GM18507 (cell line): ENCODE measurements at regions not wholly inside any gene's neighbourhood (a gene's known extent, or its start where the extent isn't known, plus 50 kb on each side); places are given as distances from the start of the nearest gene placed in this dataset.

Experiments used
- DNase-seq: peaks from one replicate; pipeline ENCODE4 v3.0.0; 2011; ENCODE audit warnings: low read depth; ENCODE audit not compliant: insufficient read length; ENCODE audit errors: extremely low spot score
- FAIRE-seq: peaks from 2 replicates; lab custom pipeline; 2011; peaks lifted over from hg19 to GRCh38; lab: Jason Lieb, UNC

GRCh38 chr11:36890841-36891240 lies 292.8 kb upstream of the RAG2 start:
- DNase-seq (no peak), FAIRE-seq (no peak)

GRCh38 chr11:36890121-36890679 lies 292.2 kb upstream of the RAG2 start:
- DNase-seq (no peak), FAIRE-seq (no peak)

DNA sequence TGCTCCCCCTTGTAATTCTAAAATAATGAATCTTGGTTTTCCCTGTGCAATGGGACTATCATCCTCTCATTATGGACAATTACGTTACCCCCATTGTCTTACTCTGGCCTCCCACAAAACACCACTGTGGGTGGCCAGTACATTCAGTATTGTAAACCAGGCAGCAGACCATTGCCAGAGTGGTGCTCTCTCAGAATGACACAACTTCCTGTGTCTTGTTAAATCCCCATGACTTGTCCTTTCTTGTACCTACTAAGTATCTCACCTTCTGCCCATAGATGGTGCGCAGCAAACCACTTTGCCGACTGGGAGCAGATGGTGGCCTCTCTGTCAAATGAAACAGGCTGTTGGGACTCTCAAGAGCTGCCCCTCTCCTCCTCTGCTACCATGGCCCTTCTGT lies 287.1 kb upstream of the RAG2 start:
- FAIRE-seq (no peak), DNase-seq (no peak)

- DNase-seq (no peak), FAIRE-seq (no peak)
Observed at GRCh38 chr11:36878737-36879136, 280.7 kb upstream of the RAG2 start.

DNA sequence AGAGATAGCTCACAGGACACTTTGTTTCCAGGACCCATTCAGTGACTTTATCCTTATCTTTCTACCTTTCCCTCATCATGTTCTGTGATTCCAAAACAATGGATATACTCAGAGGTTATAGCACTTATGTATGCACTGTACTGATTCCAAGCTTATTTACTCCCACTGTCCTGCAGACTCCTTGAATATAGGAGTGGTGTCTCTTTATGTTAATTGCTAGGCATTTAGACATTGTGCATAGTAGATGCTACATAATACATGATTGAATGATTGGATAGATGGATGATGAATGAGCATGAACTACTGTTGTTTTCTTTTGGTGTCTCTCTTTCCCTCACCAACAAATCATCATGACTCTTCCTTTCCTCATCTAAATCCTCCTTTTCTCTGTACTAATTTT lies 279.1 kb upstream of the RAG2 start:
- DNase-seq: no peak
- no peak for FAIRE-seq

GRCh38 chr11:36876266-36876665 lies 278.2 kb upstream of the RAG2 start:
- FAIRE-seq (no peak), DNase-seq (no peak)

DNA sequence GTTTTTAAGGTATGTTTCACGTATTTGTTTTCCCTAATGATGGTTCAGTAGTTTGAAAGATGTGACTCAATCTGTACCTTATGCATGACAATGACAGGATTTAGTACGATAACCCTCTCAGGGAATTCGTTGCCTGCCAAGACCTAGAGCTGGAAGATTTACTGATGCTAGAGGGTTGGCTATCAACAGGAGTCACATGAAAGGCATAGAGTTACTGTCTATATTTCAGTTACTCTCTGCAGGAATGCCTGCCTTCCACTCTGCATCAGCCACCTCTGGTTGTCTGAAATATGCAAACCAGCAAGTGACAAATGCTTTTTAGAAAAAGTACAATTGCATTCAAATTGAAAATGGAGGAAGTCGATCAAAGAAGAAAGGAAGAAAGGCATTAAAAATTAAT lies 276.3 kb upstream of the RAG2 start:
- FAIRE-seq (no peak), DNase-seq (no peak)

DNA sequence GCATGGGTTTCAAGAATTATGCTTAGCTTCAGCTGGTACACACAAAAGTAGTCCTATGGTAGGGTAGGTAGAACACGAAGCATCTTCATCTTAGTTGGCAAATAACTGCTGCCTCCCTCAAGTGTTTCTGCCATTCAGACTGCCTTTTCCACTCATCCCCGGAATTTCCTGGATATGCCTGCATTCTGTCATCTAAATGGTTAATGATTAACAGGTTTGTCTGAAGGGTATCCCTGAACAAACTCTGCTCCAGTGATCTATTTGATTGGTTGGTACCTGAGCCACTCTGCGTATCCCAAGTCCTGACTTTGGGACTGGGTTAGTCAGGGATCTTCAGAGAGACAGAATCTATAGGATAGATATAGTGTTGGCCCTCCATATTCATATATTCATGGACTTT lies 272.3 kb upstream of the RAG2 start:
- FAIRE-seq (no peak), DNase-seq (no peak)

DNA sequence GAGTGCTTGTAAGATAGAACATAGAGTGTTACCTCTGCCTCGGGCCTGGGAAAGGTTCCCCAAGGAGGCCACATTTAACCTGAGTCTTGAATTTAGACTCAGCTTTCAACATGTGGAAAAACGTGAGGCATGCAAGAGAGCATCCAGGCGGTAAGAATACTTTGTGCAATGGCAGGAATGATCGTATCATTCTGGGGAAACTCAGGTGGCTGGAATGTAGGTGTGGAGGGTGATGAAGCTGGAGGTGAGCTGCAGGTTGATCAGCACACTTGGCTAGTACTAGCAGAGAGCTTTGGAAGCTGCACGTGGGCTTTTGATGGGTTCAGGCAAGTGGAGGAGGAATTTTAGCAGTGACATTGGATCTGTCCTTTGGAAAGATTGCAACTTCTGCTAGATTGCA lies 270.3 kb upstream of the RAG2 start:
- FAIRE-seq (no peak), DNase-seq (no peak)

- no peak for FAIRE-seq
- DNase-seq: no peak
Observed at GRCh38 chr11:36865846-36866245, 267.8 kb upstream of the RAG2 start.

DNA sequence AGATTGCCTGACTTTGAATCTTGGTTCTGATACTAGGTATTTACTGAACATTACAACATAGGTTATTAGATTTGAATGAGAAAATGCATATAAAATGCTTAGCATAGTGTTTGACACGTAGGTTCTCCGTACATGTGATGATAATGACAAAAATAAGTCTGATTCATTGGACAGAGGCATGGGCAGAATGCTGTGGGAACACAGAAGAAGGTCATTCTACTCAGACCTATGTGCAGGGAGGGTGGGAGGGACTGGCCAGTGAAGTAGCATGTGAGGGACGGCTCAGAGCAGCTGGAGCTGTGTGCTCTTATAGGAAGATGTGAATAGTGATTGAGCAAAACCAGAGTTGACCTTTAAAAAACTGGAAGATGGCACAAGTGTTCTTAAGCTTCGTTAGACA lies 256.8 kb upstream of the RAG2 start:
- no peak for DNase-seq
- FAIRE-seq: no peak

GRCh38 chr11:36848660-36849059 lies 250.6 kb upstream of the RAG2 start:
- DNase-seq (no peak), FAIRE-seq (no peak)

- FAIRE-seq (no peak), DNase-seq (no peak)
Observed at GRCh38 chr11:36840378-36840777, 242.3 kb upstream of the RAG2 start.

DNA sequence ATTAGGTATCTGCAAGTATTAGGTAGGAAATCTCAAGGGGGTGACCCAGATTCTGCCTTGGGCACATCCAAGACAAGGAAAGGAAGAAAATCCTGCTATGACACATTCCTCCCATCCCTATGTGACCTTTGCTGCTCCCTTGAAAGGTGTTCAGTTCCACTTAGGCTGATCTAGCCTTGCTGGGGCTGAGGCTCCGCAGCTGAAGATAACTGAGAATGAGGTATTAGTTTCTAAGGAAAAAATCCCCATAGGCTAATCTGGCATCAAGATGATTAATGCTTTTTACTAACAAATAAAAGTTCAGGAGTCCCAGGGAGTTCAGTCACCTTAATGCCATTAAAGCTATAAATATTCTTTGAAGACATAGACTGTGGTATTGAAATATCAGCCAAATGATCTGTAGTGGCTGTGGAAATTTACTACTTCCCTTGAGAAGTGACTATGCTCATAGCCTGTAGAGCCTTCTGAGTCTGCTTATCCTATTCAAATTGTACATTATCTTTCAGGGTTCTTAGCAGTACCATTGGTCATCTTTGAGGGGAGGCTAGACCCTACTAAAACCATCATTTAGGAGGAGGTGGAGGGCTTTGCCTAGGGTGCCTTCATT lies 239.9 kb upstream of the RAG2 start:
- FAIRE-seq (no peak), DNase-seq (no peak)

- DNase-seq (no peak), FAIRE-seq (no peak)
Observed at GRCh38 chr11:36825251-36825650, 227.2 kb upstream of the RAG2 start.

DNA sequence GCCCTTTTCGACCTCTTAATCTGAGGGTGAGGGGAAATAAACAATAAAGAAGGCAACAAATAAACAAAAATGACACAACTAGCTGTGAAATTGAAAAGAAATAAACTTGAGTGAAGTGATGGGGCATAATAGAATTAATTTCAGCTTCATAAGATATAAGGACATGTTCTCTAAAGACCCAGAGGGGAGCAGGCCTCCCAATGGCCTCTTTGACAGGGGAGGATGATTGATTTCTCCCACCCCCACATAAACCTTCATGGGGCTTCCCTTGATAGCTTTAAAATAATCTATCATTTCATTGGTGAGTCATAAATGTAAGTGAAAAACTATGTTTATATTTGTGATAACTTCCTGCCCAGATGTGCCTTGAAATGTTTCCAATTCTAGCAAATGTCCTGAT lies 226.3 kb upstream of the RAG2 start:
- FAIRE-seq: no peak
- no peak for DNase-seq

DNA sequence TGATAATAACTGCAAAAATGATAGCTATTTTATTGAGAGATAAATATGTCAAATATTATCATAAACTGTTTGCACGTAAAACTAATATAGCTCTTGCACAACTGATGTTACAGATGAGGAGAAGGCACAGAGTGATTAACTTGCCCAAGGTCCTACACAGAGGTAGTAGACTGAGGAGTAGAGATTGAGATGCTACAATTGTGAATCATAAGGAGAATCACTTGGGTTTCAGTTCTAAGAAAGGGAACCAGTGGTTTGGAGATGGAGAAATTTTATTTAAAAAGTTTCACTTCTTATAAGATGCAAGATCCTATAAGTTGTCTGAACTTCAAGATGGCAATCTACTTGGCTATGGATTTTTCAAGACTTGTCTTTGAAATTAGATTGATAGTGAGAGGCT lies 224.8 kb upstream of the RAG2 start:
- DNase-seq (no peak), FAIRE-seq (no peak)

DNA sequence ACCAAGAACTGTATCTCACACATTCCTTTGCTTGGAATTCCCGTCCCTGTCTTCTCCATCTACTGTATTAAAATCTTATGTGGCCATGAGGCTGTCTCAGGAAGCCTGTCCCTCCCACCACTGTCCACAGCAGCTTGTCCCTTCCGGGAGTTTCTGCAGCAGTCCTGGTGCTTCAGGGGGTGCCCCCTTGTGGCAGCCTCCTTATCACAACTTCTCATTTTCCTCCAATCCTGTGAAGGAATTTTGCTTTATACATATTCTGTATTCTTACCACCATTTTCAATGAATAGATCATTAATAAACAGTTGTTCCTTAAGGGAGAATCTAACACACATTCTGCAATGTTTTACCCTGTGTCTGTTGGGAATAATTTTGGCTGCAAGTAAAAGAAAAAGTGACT lies 220.4 kb upstream of the RAG2 start:
- FAIRE-seq: no peak
- DNase-seq: no peak

DNA sequence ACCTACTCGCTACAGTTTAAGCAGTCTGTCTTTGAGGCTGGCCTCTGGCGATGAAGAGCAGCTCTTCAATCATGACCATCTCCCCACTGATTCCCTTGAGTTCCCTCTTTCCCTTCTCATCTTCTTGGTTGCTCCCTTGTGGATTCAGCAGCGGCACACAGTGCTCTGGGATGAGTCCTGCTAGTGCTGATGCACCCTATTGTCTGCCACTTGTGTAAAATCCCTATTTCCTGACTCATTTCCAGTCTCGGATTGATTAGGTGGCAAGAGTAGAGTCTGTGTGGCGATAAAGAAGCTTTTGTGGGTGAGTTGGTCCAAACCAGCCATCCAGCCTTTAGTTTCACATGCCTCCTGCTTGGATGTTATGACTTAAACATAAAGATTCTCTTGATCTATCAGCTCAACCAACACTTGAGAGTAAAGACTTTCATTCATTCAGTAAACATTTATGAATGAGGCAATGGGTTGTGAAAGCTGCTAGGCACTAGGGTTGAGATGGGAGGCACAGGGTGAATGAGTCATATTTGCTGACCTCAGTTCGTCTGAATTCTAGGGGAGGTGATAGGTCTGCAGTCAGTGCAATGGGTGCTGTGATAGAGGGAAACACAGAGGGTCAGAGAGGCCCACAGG lies 219.4 kb upstream of the RAG2 start:
- DNase-seq (no peak), FAIRE-seq (no peak)

GRCh38 chr11:36809303-36809702 lies 211.3 kb upstream of the RAG2 start:
- FAIRE-seq: no peak
- DNase-seq: no peak

DNA sequence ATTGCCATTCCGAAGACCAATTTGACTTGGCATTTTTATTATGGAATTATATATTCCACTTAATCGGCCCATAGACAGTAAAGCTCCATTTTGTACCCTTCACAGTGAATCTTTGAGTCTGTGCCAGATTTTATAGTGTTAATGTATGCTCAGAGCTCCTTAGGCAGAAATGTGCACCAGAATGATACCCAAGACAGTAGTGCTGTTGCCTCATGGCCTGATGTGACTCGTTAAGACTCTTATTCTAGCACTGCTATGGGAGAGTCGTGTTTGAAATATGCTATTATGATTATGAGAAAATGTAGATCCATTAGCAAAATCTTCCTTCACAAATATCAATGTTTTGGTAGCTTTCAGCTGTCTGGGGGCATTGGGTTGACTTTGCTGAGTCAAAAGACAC lies 209.8 kb upstream of the RAG2 start:
- no peak for DNase-seq

DNA sequence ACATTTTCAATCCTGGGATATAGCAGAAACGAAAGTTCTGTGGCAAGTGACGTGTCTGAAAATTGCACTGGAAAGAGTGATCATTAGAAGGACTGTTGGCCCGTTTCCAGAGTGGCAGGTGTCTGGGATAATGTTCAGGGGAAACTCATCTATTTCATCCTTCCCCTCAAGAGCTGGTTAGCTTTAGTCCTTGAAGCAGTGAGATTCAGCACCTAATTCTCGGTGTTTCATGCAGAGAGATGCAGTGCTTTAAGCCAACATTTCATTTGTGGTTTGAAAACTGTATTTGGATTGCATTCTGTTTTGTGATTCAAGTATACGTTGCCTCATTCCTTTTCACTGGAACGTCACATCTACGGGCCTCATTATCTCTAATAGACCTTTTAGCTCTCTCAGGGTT lies 205.0 kb upstream of the RAG2 start:
- FAIRE-seq: no peak

More for the DNA sequence above, 209.8 kb upstream of the RAG2 start:
- no peak for FAIRE-seq

More for the DNA sequence above, 205.0 kb upstream of the RAG2 start:
- DNase-seq: no peak
